Vagina (tissue), 2 donors: ENCODE measurements at regions not wholly inside any gene's neighbourhood (a gene's known extent, or its start where the extent isn't known, plus 50 kb on each side); places are given as distances from the start of the nearest gene placed in this dataset.

Experiments used
- DNase-seq, 2 donors: peaks; one replicate each; pipeline ENCODE4 v3.0.0-alpha.2; 2017; ENCODE audit errors: extremely low spot score in 2 of 2
- H3K27ac ChIP-seq: fragments of 200-600 bp; sonication (generic); one replicate; pipeline ENCODE4 v1.5.1; 2019
- H3K27me3 ChIP-seq: fragments of 200-600 bp; sonication (generic); one replicate; pipeline ENCODE4 v1.5.1; 2019
- H3K36me3 ChIP-seq, 2 donors: fragments of 200-600 bp; sonication (generic); one replicate each; pipeline ENCODE4 v1.5.1; 2017 to 2019
- H3K4me1 ChIP-seq: fragments of 200-600 bp; sonication (generic); one replicate; pipeline ENCODE4 v1.5.1; 2019
- H3K4me3 ChIP-seq, 2 donors: fragments of 200-600 bp; sonication (generic); 1 replicate in 1 of 2; 2 replicates in 1 of 2; pipeline ENCODE4 v1.5.1; 2016 to 2019
- H3K9me3 ChIP-seq: fragments of 200-600 bp; sonication (generic); one replicate; pipeline ENCODE4 v1.5.1; 2019
- CTCF ChIP-seq, 3 experiments: fragments of 450-650 bp in 2 of 3; fragments of 200-600 bp in 1 of 3; sonication (generic) in 1 of 3; IDR thresholded peaks; one replicate each; pipeline ENCODE4 v1.5.1; 2017 to 2019; ENCODE audit warnings: antibody characterized with exemption in 3 of 3, mild to moderate bottlenecking in 2 of 3, moderate library complexity in 2 of 3
- POLR2A ChIP-seq, 2 donors: fragments of 450-650 bp; IDR thresholded peaks; one replicate each; pipeline ENCODE4 v1.6.1; 2017; ENCODE audit warnings: antibody characterized with exemption in 2 of 2, mild to moderate bottlenecking in 2 of 2, moderate library complexity in 2 of 2
- POLR2AphosphoS5 ChIP-seq, 2 donors: sonication (generic); formaldehyde crosslinking; IDR thresholded peaks; one replicate each; pipeline ENCODE4 v1.9.0; 2017; ENCODE audit warnings: antibody characterized with exemption in 2 of 2, mild to moderate bottlenecking in 2 of 2, low read depth in 1 of 2; ENCODE audit not compliant: insufficient read depth in 1 of 2
- intact Hi-C: fragments of 100-400 bp; cut with DNase I; formaldehyde crosslinking; loops from one replicate; pipeline ENCODE4 v1.15.1; 2023

- Histone ChIP-seq H3K4me1 (no peaks in the 10 kb centered on the region), H3K4me3 (no peak overlapping the region), H3K27me3 (no peaks in the 10 kb centered on the region), H3K9me3 (no peaks in the 10 kb centered on the region), H3K27ac (no peak overlapping the region), H3K36me3 (no peaks in the 10 kb centered on the region)
- TF ChIP-seq CTCF (IDR thresholded peaks at IDR 0.05) (no peak), POLR2AphosphoS5 (IDR thresholded peaks at IDR 0.05; ENCODE audit: insufficient read depth in 1 of 2, low read depth in 1 of 2) (no peak), POLR2A (IDR thresholded peaks at IDR 0.05) (no peak)
- intact Hi-C loops = no loop called here
- DNase-seq = no peak
Observed at GRCh38 chr3:45277636-45278035, 51.5 kb upstream of the TMEM158 start.

- no peak for DNase-seq
- intact Hi-C loops = no loop called here
- Histone ChIP-seq H3K36me3 (no peaks in the 10 kb centered on the region), H3K9me3 (no peaks in the 10 kb centered on the region), H3K4me3 (no peak overlapping the region), H3K27ac (no peak overlapping the region), H3K27me3 (no peaks in the 10 kb centered on the region), H3K4me1 (no peaks in the 10 kb centered on the region)
- no peak for TF ChIP-seq POLR2A (IDR thresholded peaks at IDR 0.05)
- TF ChIP-seq POLR2AphosphoS5 (IDR thresholded peaks at IDR 0.05; ENCODE audit: insufficient read depth in 1 of 2, low read depth in 1 of 2) = no peak
- TF ChIP-seq CTCF (IDR thresholded peaks at IDR 0.05) = no peak
Observed at GRCh38 chr3:45280232-45280631, 54.1 kb upstream of the TMEM158 start.

- intact Hi-C loops = no loop called here
- no peak overlapping the region for H3K4me3 ChIP-seq
- no peaks in the 10 kb centered on the region for H3K27me3 ChIP-seq
- H3K27ac ChIP-seq = no peak overlapping the region
- H3K9me3 ChIP-seq = no peaks in the 10 kb centered on the region
- TF ChIP-seq POLR2A (IDR thresholded peaks at IDR 0.05) (no peak), CTCF (IDR thresholded peaks at IDR 0.05) (no peak), POLR2AphosphoS5 (IDR thresholded peaks at IDR 0.05; ENCODE audit: insufficient read depth in 1 of 2, low read depth in 1 of 2) (no peak)
- no peaks in the 10 kb centered on the region for H3K36me3 ChIP-seq
- no peak for DNase-seq
- H3K4me1 ChIP-seq = no peaks in the 10 kb centered on the region
Observed at GRCh38 chr3:45280971-45281370, 54.9 kb upstream of the TMEM158 start.

- intact Hi-C loops = no loop called here
Observed at GRCh38 chr3:45283471-45283870, 57.4 kb upstream of the TMEM158 start.

GRCh38 chr3:45297331-45297730 is 71.2 kb upstream of the TMEM158 start:
- H3K4me3 ChIP-seq = no peak overlapping the region
- no peak overlapping the region for H3K27ac ChIP-seq
- intact Hi-C loops = no loop called here
- no peak for DNase-seq
- no peak for TF ChIP-seq CTCF (IDR thresholded peaks at IDR 0.05)
- TF ChIP-seq POLR2AphosphoS5 (IDR thresholded peaks at IDR 0.05; ENCODE audit: insufficient read depth in 1 of 2, low read depth in 1 of 2) = no peak
- no peak for TF ChIP-seq POLR2A (IDR thresholded peaks at IDR 0.05)
- H3K36me3 ChIP-seq = peaks cover 0 to 2% of the 10 kb centered on the region in 2 donors
- no peaks in the 10 kb centered on the region for H3K9me3 ChIP-seq
- H3K4me1 ChIP-seq = no peaks in the 10 kb centered on the region
- H3K27me3 ChIP-seq = no peaks in the 10 kb centered on the region

More at GRCh38 chr3:45283471-45283870, 57.4 kb upstream of the TMEM158 start:
- Histone ChIP-seq H3K9me3 (no peaks in the 10 kb centered on the region), H3K36me3 (no peaks in the 10 kb centered on the region), H3K4me1 (no peaks in the 10 kb centered on the region), H3K4me3 (no peak overlapping the region), H3K27ac (no peak overlapping the region), H3K27me3 (no peaks in the 10 kb centered on the region)
- TF ChIP-seq CTCF (IDR thresholded peaks at IDR 0.05) (no peak), POLR2A (IDR thresholded peaks at IDR 0.05) (no peak), POLR2AphosphoS5 (IDR thresholded peaks at IDR 0.05; ENCODE audit: insufficient read depth in 1 of 2, low read depth in 1 of 2) (no peak)
- no peak for DNase-seq
